Neural progenitor cell (in vitro differentiated cells): ENCODE measurements at regions not wholly inside any gene's neighbourhood (a gene's known extent, or its start where the extent isn't known, plus 50 kb on each side); places are given as distances from the start of the nearest gene placed in this dataset.

Experiments
- DNase-seq: peaks from one replicate; pipeline ENCODE4 v3.0.0-alpha.2; 2016; ENCODE audit warnings: low spot score
- H2AFZ ChIP-seq: fragments of 200-600 bp; sonication (generic); replicated peaks from 2 replicates; pipeline ENCODE4 v1.6.1; 2016; ENCODE audit warnings: antibody characterized with exemption
- H3F3A ChIP-seq: fragments of 200-600 bp; sonication (generic); 2 replicates; pipeline ENCODE4 v1.6.1; 2016; ENCODE audit warnings: antibody characterized with exemption, low read depth
- H3K27ac ChIP-seq: fragments of 200-600 bp; sonication (generic); 2 replicates; pipeline ENCODE4 v1.5.1; 2016; ENCODE audit warnings: mild to moderate bottlenecking
- H3K27me3 ChIP-seq: fragments of 200-600 bp; sonication (generic); 2 replicates; pipeline ENCODE4 v1.6.1; 2016; ENCODE audit warnings: mild to moderate bottlenecking, moderate library complexity
- H3K36me3 ChIP-seq: fragments of 200-600 bp; sonication (generic); 2 replicates; pipeline ENCODE4 v1.5.1; 2016
- H3K4me1 ChIP-seq: fragments of 200-600 bp; sonication (generic); 2 replicates; pipeline ENCODE4 v1.6.1; 2016; ENCODE audit warnings: mixed run types
- H3K4me2 ChIP-seq: fragments of 200-600 bp; sonication (generic); 2 replicates; pipeline ENCODE4 v1.6.1; 2016
- H3K4me3 ChIP-seq: fragments of 200-600 bp; sonication (generic); 2 replicates; pipeline ENCODE4 v1.5.1; 2016
- H3K79me2 ChIP-seq: fragments of 200-600 bp; sonication (generic); 2 replicates; pipeline ENCODE4 v1.6.1; 2016; ENCODE audit warnings: low read depth
- H3K9ac ChIP-seq: fragments of 200-600 bp; sonication (generic); 2 replicates; pipeline ENCODE4 v1.6.1; 2016
- H3K9me3 ChIP-seq: fragments of 200-600 bp; sonication (generic); 2 replicates; pipeline ENCODE4 v1.5.1; 2016; ENCODE audit warnings: low read depth
- H4K20me1 ChIP-seq: fragments of 200-600 bp; sonication (generic); 2 replicates; pipeline ENCODE4 v1.6.1; 2016; ENCODE audit warnings: low read depth
- H3K27ac Mint-ChIP-seq: 3 replicates; pipeline ENCODE4 v1.8.0; 2021; ENCODE audit warnings: mixed read lengths
- H3K27me3 Mint-ChIP-seq: 2 replicates; pipeline ENCODE4 v1.8.0; 2022; ENCODE audit warnings: low read depth, mild to moderate bottlenecking, inconsistent platforms, moderate library complexity, mixed read lengths; ENCODE audit not compliant: insufficient read depth
- H3K36me3 Mint-ChIP-seq: 3 replicates; pipeline ENCODE4 v1.8.0; 2021; ENCODE audit warnings: mixed read lengths
- H3K4me1 Mint-ChIP-seq: 3 replicates; pipeline ENCODE4 v1.8.0; 2021; ENCODE audit warnings: mixed read lengths
- H3K4me3 Mint-ChIP-seq: 3 replicates; pipeline ENCODE4 v1.8.0; 2021; ENCODE audit warnings: mild to moderate bottlenecking, moderate library complexity, mixed read lengths
- H3K9me3 Mint-ChIP-seq: 3 replicates; pipeline ENCODE4 v1.8.0; 2020; ENCODE audit warnings: mixed read lengths
- CTCF ChIP-seq: fragments of 200-600 bp; sonication (generic); IDR thresholded peaks from 2 replicates; pipeline ENCODE4 v1.5.1; 2017; ENCODE audit warnings: antibody characterized with exemption, mild to moderate bottlenecking
- EZH2 ChIP-seq: fragments of 200-600 bp; sonication (generic); IDR thresholded peaks from 2 replicates; pipeline ENCODE4 v1.6.1; 2017; ENCODE audit warnings: antibody characterized with exemption, mild to moderate bottlenecking, moderate library complexity
- EZH2phosphoT487 ChIP-seq: fragments of 200-600 bp; sonication (generic); IDR thresholded peaks from 2 replicates; pipeline ENCODE4 v1.6.1; 2017; ENCODE audit warnings: antibody characterized with exemption

- H3K36me3 ChIP-seq = no peaks in the 10 kb centered on the region
- no peaks in the 10 kb centered on the region for H3K36me3 Mint-ChIP-seq
- no peaks in the 10 kb centered on the region for H4K20me1 ChIP-seq
- no peaks in the 10 kb centered on the region for H3K9me3 ChIP-seq
- no peaks in the 10 kb centered on the region for H3F3A ChIP-seq
- H3K9me3 Mint-ChIP-seq = no peaks in the 10 kb centered on the region
- H3K27me3 Mint-ChIP-seq = no peaks in the 10 kb centered on the region
- H2AFZ ChIP-seq = no peak overlapping the region
- TF ChIP-seq CTCF (no peak), EZH2phosphoT487 (no peak), EZH2 (no peak)
- H3K4me1 ChIP-seq = no peaks in the 10 kb centered on the region
- no peak overlapping the region for H3K27ac Mint-ChIP-seq
- DNase-seq = no peak
- H3K9ac ChIP-seq = no peak overlapping the region
- no peak overlapping the region for H3K4me3 ChIP-seq
- no peak overlapping the region for H3K4me2 ChIP-seq
- no peaks in the 10 kb centered on the region for H3K79me2 ChIP-seq
- H3K4me1 Mint-ChIP-seq = no peaks in the 10 kb centered on the region
- H3K27ac ChIP-seq = no peak overlapping the region
- H3K4me3 Mint-ChIP-seq = no peak overlapping the region
- H3K27me3 ChIP-seq = no peaks in the 10 kb centered on the region
Observed at GRCh38 chr4:107129076-107129475, 93.0 kb upstream of the DKK2 start.

GRCh38 chr4:107128116-107128515 lies 92.0 kb upstream of the DKK2 start:
- H3K36me3 Mint-ChIP-seq = no peaks in the 10 kb centered on the region
- no peaks in the 10 kb centered on the region for H3K9me3 Mint-ChIP-seq
- no peaks in the 10 kb centered on the region for H3K27me3 Mint-ChIP-seq
- no peak overlapping the region for H3K4me3 Mint-ChIP-seq
- Histone ChIP-seq H3K27me3 (no peaks in the 10 kb centered on the region), H3K4me3 (no peak overlapping the region), H3K4me1 (no peaks in the 10 kb centered on the region), H2AFZ (no peak overlapping the region), H3K27ac (no peak overlapping the region), H3K9ac (no peak overlapping the region), H3K79me2 (no peaks in the 10 kb centered on the region), H3F3A (no peaks in the 10 kb centered on the region), H3K4me2 (no peak overlapping the region), H3K36me3 (no peaks in the 10 kb centered on the region), H4K20me1 (no peaks in the 10 kb centered on the region), H3K9me3 (no peaks in the 10 kb centered on the region)
- no peak overlapping the region for H3K27ac Mint-ChIP-seq
- no peak for DNase-seq
- TF ChIP-seq EZH2 = no peak
- no peak for TF ChIP-seq EZH2phosphoT487
- no peak for TF ChIP-seq CTCF
- no peaks in the 10 kb centered on the region for H3K4me1 Mint-ChIP-seq

- no peaks in the 10 kb centered on the region for H3K9me3 ChIP-seq
- Mint-ChIP-seq H3K36me3 (no peaks in the 10 kb centered on the region), H3K4me1 (peaks cover 5% of the 10 kb centered on the region), H3K4me3 (no peak overlapping the region), H3K9me3 (no peaks in the 10 kb centered on the region), H3K27ac (no peak overlapping the region), H3K27me3 (no peaks in the 10 kb centered on the region)
- TF ChIP-seq CTCF (no peak), EZH2phosphoT487 (no peak), EZH2 (no peak)
- no peak overlapping the region for H3K4me2 ChIP-seq
- no peaks in the 10 kb centered on the region for H3K79me2 ChIP-seq
- no peak overlapping the region for H3K4me3 ChIP-seq
- H3K27me3 ChIP-seq = no peaks in the 10 kb centered on the region
- no peaks in the 10 kb centered on the region for H4K20me1 ChIP-seq
- no peaks in the 10 kb centered on the region for H3K36me3 ChIP-seq
- H2AFZ ChIP-seq = no peak overlapping the region
- H3K4me1 ChIP-seq = peaks cover 5% of the 10 kb centered on the region
- no peak for DNase-seq
- no peaks in the 10 kb centered on the region for H3F3A ChIP-seq
- H3K27ac ChIP-seq = no peak overlapping the region
- H3K9ac ChIP-seq = no peak overlapping the region
Observed at GRCh38 chr4:107125496-107125895, 89.4 kb upstream of the DKK2 start.

GRCh38 chr4:107122736-107123135 lies 86.6 kb upstream of the DKK2 start:
- Mint-ChIP-seq H3K4me3 (no peak overlapping the region), H3K36me3 (no peaks in the 10 kb centered on the region), H3K27me3 (no peaks in the 10 kb centered on the region), H3K9me3 (no peaks in the 10 kb centered on the region), H3K27ac (no peak overlapping the region), H3K4me1 (peaks cover 9% of the 10 kb centered on the region)
- Histone ChIP-seq H3K9me3 (no peaks in the 10 kb centered on the region), H3F3A (no peaks in the 10 kb centered on the region), H4K20me1 (no peaks in the 10 kb centered on the region), H3K4me3 (no peak overlapping the region), H2AFZ (no peak overlapping the region), H3K4me2 (no peak overlapping the region), H3K4me1 (peaks cover 9% of the 10 kb centered on the region), H3K79me2 (no peaks in the 10 kb centered on the region), H3K27ac (no peak overlapping the region), H3K27me3 (no peaks in the 10 kb centered on the region), H3K36me3 (no peaks in the 10 kb centered on the region), H3K9ac (no peak overlapping the region)
- no peak for TF ChIP-seq CTCF
- TF ChIP-seq EZH2phosphoT487 = no peak
- no peak for TF ChIP-seq EZH2
- no peak for DNase-seq
